ENCODE measurements at regions not wholly inside any gene's neighbourhood (a gene's known extent, or its start where the extent isn't known, plus 50 kb on each side); places are given as distances from the start of the nearest gene placed in this dataset.

- ChIA-PET POLR2A (ENCODE audit: partially characterized antibody) (no interaction called here), CTCF (ENCODE audit: partially characterized antibody) (no interaction called here)
- intact Hi-C loops (cut with micrococcal nuclease), result no loop called here
- no peak overlapping the region for H3K27ac ChIP-seq (ENCODE audit: low read depth, low read length)
- no peak overlapping the region for H3K4me3 ChIP-seq (ENCODE audit: low read length in 2 of 2)
- H3K36me3 Mint-ChIP-seq, result no peaks in the 10 kb centered on the region
- no peaks in the 10 kb centered on the region for H3K4me1 Mint-ChIP-seq
- no peak overlapping the region for H3K27ac Mint-ChIP-seq
- no peaks in the 10 kb centered on the region for H3K27me3 Mint-ChIP-seq
- no peak overlapping the region for H3K4me3 Mint-ChIP-seq
- no peaks in the 10 kb centered on the region for H3K9me3 ChIP-seq (ENCODE audit: control insufficient read depth in 1 of 2, low read length in 2 of 2)
- DNase-seq, result no peak
- H3K9me3 Mint-ChIP-seq, result peaks cover 0 to 12% (median 5%) of the 10 kb centered on the region in 8 donors
- no peaks in the 10 kb centered on the region for H3K27me3 ChIP-seq (ENCODE audit: insufficient read depth, low read length)
- H3K36me3 ChIP-seq (ENCODE audit: insufficient read depth, low read length), result no peaks in the 10 kb centered on the region
- no peaks in the 10 kb centered on the region for H3K4me1 ChIP-seq (ENCODE audit: insufficient read depth, low read length)
Measured at GRCh38 chr3:6531153-6531552, 329.8 kb upstream of the GRM7 start.

GRCh38 chr3:6532101-6532500 is 328.8 kb upstream of the GRM7 start:
- no peak overlapping the region for H3K27ac ChIP-seq (ENCODE audit: low read depth, low read length)
- intact Hi-C loops (cut with micrococcal nuclease), result no loop called here
- H3K4me3 ChIP-seq (ENCODE audit: low read length in 2 of 2), result no peak overlapping the region
- Mint-ChIP-seq H3K27ac (no peak overlapping the region), H3K27me3 (no peaks in the 10 kb centered on the region), H3K4me3 (no peak overlapping the region), H3K9me3 (peaks cover 0 to 13% (median 10%) of the 10 kb centered on the region in 8 donors), H3K4me1 (no peaks in the 10 kb centered on the region), H3K36me3 (no peaks in the 10 kb centered on the region)
- DNase-seq, result no peak
- no peaks in the 10 kb centered on the region for H3K27me3 ChIP-seq (ENCODE audit: insufficient read depth, low read length)
- H3K36me3 ChIP-seq (ENCODE audit: insufficient read depth, low read length), result no peaks in the 10 kb centered on the region
- ChIA-PET CTCF (ENCODE audit: partially characterized antibody) (no interaction called here), POLR2A (ENCODE audit: partially characterized antibody) (no interaction called here)
- no peaks in the 10 kb centered on the region for H3K4me1 ChIP-seq (ENCODE audit: insufficient read depth, low read length)
- H3K9me3 ChIP-seq (ENCODE audit: control insufficient read depth in 1 of 2, low read length in 2 of 2), result no peaks in the 10 kb centered on the region

- no peaks in the 10 kb centered on the region for H3K9me3 ChIP-seq (ENCODE audit: control insufficient read depth in 1 of 2, low read length in 2 of 2)
- Mint-ChIP-seq H3K27ac (no peak overlapping the region), H3K27me3 (no peaks in the 10 kb centered on the region), H3K9me3 (peaks cover 7 to 37% (median 19%) of the 10 kb centered on the region in 8 donors), H3K4me3 (no peak overlapping the region), H3K36me3 (no peaks in the 10 kb centered on the region), H3K4me1 (no peaks in the 10 kb centered on the region)
- ChIA-PET POLR2A (ENCODE audit: partially characterized antibody) (no interaction called here), CTCF (ENCODE audit: partially characterized antibody) (no interaction called here)
- H3K27me3 ChIP-seq (ENCODE audit: insufficient read depth, low read length), result no peaks in the 10 kb centered on the region
- no peak overlapping the region for H3K4me3 ChIP-seq (ENCODE audit: low read length in 2 of 2)
- no peaks in the 10 kb centered on the region for H3K4me1 ChIP-seq (ENCODE audit: insufficient read depth, low read length)
- intact Hi-C loops (cut with micrococcal nuclease), result no loop called here
- no peak for DNase-seq
- no peaks in the 10 kb centered on the region for H3K36me3 ChIP-seq (ENCODE audit: insufficient read depth, low read length)
- no peak overlapping the region for H3K27ac ChIP-seq (ENCODE audit: low read depth, low read length)
Measured at GRCh38 chr3:6540981-6541380, 319.9 kb upstream of the GRM7 start.

GRCh38 chr3:6542795-6543194 is 318.1 kb upstream of the GRM7 start:
- H3K4me1 Mint-ChIP-seq, result no peaks in the 10 kb centered on the region

GRCh38 chr3:6549296-6549695 is 311.6 kb upstream of the GRM7 start:
- peaks cover 0 to 6% of the 10 kb centered on the region in 2 donors for H3K9me3 ChIP-seq (ENCODE audit: control insufficient read depth in 1 of 2, low read length in 2 of 2)
- no peak overlapping the region for H3K4me3 Mint-ChIP-seq
- no peaks in the 10 kb centered on the region for H3K4me1 ChIP-seq (ENCODE audit: insufficient read depth, low read length)
- no peaks in the 10 kb centered on the region for H3K4me1 Mint-ChIP-seq
- no peak overlapping the region for H3K4me3 ChIP-seq (ENCODE audit: low read length in 2 of 2)
- CTCF ChIA-PET (ENCODE audit: partially characterized antibody), result no interaction called here
- intact Hi-C loops (cut with micrococcal nuclease), result no loop called here
- no peak overlapping the region for H3K27ac ChIP-seq (ENCODE audit: low read depth, low read length)
- H3K36me3 ChIP-seq (ENCODE audit: insufficient read depth, low read length), result no peaks in the 10 kb centered on the region
- no peak for DNase-seq
- H3K27me3 Mint-ChIP-seq, result no peaks in the 10 kb centered on the region
- no peaks in the 10 kb centered on the region for H3K27me3 ChIP-seq (ENCODE audit: insufficient read depth, low read length)
- peaks cover 2 to 16% (median 8%) of the 10 kb centered on the region in 8 donors for H3K9me3 Mint-ChIP-seq
- H3K36me3 Mint-ChIP-seq, result no peaks in the 10 kb centered on the region
- no peak overlapping the region for H3K27ac Mint-ChIP-seq
- POLR2A ChIA-PET (ENCODE audit: partially characterized antibody), result no interaction called here

More at GRCh38 chr3:6542795-6543194, 318.1 kb upstream of the GRM7 start:
- Histone ChIP-seq H3K4me1 (ENCODE audit: insufficient read depth, low read length) (no peaks in the 10 kb centered on the region), H3K9me3 (ENCODE audit: control insufficient read depth in 1 of 2, low read length in 2 of 2) (no peaks in the 10 kb centered on the region), H3K27me3 (ENCODE audit: insufficient read depth, low read length) (no peaks in the 10 kb centered on the region), H3K27ac (ENCODE audit: low read depth, low read length) (no peak overlapping the region), H3K36me3 (ENCODE audit: insufficient read depth, low read length) (no peaks in the 10 kb centered on the region), H3K4me3 (ENCODE audit: low read length in 2 of 2) (no peak overlapping the region)
- Mint-ChIP-seq H3K27ac (no peak overlapping the region), H3K9me3 (peaks cover 2 to 28% (median 12%) of the 10 kb centered on the region in 8 donors), H3K27me3 (no peaks in the 10 kb centered on the region), H3K4me3 (no peak overlapping the region), H3K36me3 (no peaks in the 10 kb centered on the region)
- DNase-seq, result no peak
- ChIA-PET CTCF (ENCODE audit: partially characterized antibody) (interaction anchor here (0.6 kb wide), 1 partner anchor 832 kb away, joined by 3 read pairs; no protein-coding TSS in a partner anchor), POLR2A (ENCODE audit: partially characterized antibody) (no interaction called here)
- intact Hi-C loops (cut with micrococcal nuclease), result no loop called here

- Histone ChIP-seq H3K9me3 (ENCODE audit: control insufficient read depth in 1 of 2, low read length in 2 of 2) (peaks cover 0 to 6% of the 10 kb centered on the region in 2 donors), H3K4me1 (ENCODE audit: insufficient read depth, low read length) (no peaks in the 10 kb centered on the region), H3K27ac (ENCODE audit: low read depth, low read length) (no peak overlapping the region), H3K36me3 (ENCODE audit: insufficient read depth, low read length) (no peaks in the 10 kb centered on the region), H3K27me3 (ENCODE audit: insufficient read depth, low read length) (no peaks in the 10 kb centered on the region), H3K4me3 (ENCODE audit: low read length in 2 of 2) (no peak overlapping the region)
- Mint-ChIP-seq H3K4me3 (no peak overlapping the region), H3K4me1 (no peaks in the 10 kb centered on the region), H3K9me3 (peaks cover 2 to 20% (median 8%) of the 10 kb centered on the region in 8 donors), H3K27ac (no peak overlapping the region), H3K27me3 (no peaks in the 10 kb centered on the region), H3K36me3 (no peaks in the 10 kb centered on the region)
- ChIA-PET POLR2A (ENCODE audit: partially characterized antibody) (no interaction called here), CTCF (ENCODE audit: partially characterized antibody) (no interaction called here)
- intact Hi-C loops (cut with micrococcal nuclease), result no loop called here
- no peak for DNase-seq
Measured at GRCh38 chr3:6551165-6551564, 309.8 kb upstream of the GRM7 start.

- POLR2A ChIA-PET (ENCODE audit: partially characterized antibody), result no interaction called here
- Histone ChIP-seq H3K4me1 (ENCODE audit: insufficient read depth, low read length) (no peaks in the 10 kb centered on the region), H3K27me3 (ENCODE audit: insufficient read depth, low read length) (no peaks in the 10 kb centered on the region), H3K36me3 (ENCODE audit: insufficient read depth, low read length) (no peaks in the 10 kb centered on the region), H3K27ac (ENCODE audit: low read depth, low read length) (no peak overlapping the region), H3K4me3 (ENCODE audit: low read length in 2 of 2) (no peak overlapping the region), H3K9me3 (ENCODE audit: control insufficient read depth in 1 of 2, low read length in 2 of 2) (no peaks in the 10 kb centered on the region)
- intact Hi-C loops (cut with micrococcal nuclease), result no loop called here
- Mint-ChIP-seq H3K4me3 (no peak overlapping the region), H3K4me1 (no peaks in the 10 kb centered on the region), H3K27me3 (no peaks in the 10 kb centered on the region), H3K36me3 (no peaks in the 10 kb centered on the region), H3K27ac (no peak overlapping the region), H3K9me3 (peaks cover 0 to 11% (median 3%) of the 10 kb centered on the region in 8 donors)
- DNase-seq, result no peak
- CTCF ChIA-PET (ENCODE audit: partially characterized antibody), result no interaction called here
Measured at GRCh38 chr3:6560259-6560658, 300.7 kb upstream of the GRM7 start.

- ChIA-PET CTCF (ENCODE audit: partially characterized antibody) (no interaction called here), POLR2A (ENCODE audit: partially characterized antibody) (no interaction called here)
- no peak for DNase-seq
- Mint-ChIP-seq H3K36me3 (no peaks in the 10 kb centered on the region), H3K9me3 (peaks cover 0 to 17% (median 5%) of the 10 kb centered on the region in 8 donors), H3K27me3 (no peaks in the 10 kb centered on the region), H3K4me3 (no peak overlapping the region), H3K27ac (no peak overlapping the region), H3K4me1 (no peaks in the 10 kb centered on the region)
- Histone ChIP-seq H3K36me3 (ENCODE audit: insufficient read depth, low read length) (no peaks in the 10 kb centered on the region), H3K27me3 (ENCODE audit: insufficient read depth, low read length) (no peaks in the 10 kb centered on the region), H3K27ac (ENCODE audit: low read depth, low read length) (no peak overlapping the region), H3K4me1 (ENCODE audit: insufficient read depth, low read length) (no peaks in the 10 kb centered on the region), H3K4me3 (ENCODE audit: low read length in 2 of 2) (no peak overlapping the region), H3K9me3 (ENCODE audit: control insufficient read depth in 1 of 2, low read length in 2 of 2) (no peaks in the 10 kb centered on the region)
- intact Hi-C loops (cut with micrococcal nuclease), result no loop called here
Measured at GRCh38 chr3:6567241-6567640, 293.7 kb upstream of the GRM7 start.

Measured in CD4-positive, alpha-beta memory T cell (primary cell).